Type B pancreatic cell (in vitro differentiated cells): ENCODE measurements at regions not wholly inside any gene's neighbourhood (a gene's known extent, or its start where the extent isn't known, plus 50 kb on each side); places are given as distances from the start of the nearest gene placed in this dataset.
"Not testable (repeated sequence)": the region's sequence is repeated elsewhere in the genome, so short reads cannot be mapped to it uniquely, and the experiment has no call there.

Experiments used
- DNase-seq: peaks from one replicate; pipeline ENCODE4 v3.0.0; 2021; ENCODE audit warnings: mixed read lengths; ENCODE audit not compliant: unreplicated experiment; ENCODE audit errors: extremely low spot score
- H3K27ac Mint-ChIP-seq: 2 replicates; pipeline ENCODE4 v1.8.0; 2021; ENCODE audit warnings: mild to moderate bottlenecking, mixed read lengths
- H3K27me3 Mint-ChIP-seq: 2 replicates; pipeline ENCODE4 v1.8.0; 2021; ENCODE audit warnings: mixed read lengths
- H3K36me3 Mint-ChIP-seq: 2 replicates; pipeline ENCODE4 v1.8.0; 2021; ENCODE audit warnings: mixed read lengths
- H3K4me1 Mint-ChIP-seq: one replicate; pipeline ENCODE4 v1.8.0; 2021; ENCODE audit warnings: mixed read lengths; ENCODE audit not compliant: unreplicated experiment
- H3K4me3 Mint-ChIP-seq: 2 replicates; pipeline ENCODE4 v1.8.0; 2021; ENCODE audit warnings: mild to moderate bottlenecking, mixed read lengths
- H3K9me3 Mint-ChIP-seq: 2 replicates; pipeline ENCODE4 v1.8.0; 2021; ENCODE audit warnings: mixed read lengths
- CTCF ChIP-seq: fragments of 200-600 bp; sonication (generic); conservative IDR thresholded peaks from 2 replicates; pipeline ENCODE4 v1.5.0; 2021; ENCODE audit warnings: antibody characterized with exemption, mild to moderate bottlenecking

DNA sequence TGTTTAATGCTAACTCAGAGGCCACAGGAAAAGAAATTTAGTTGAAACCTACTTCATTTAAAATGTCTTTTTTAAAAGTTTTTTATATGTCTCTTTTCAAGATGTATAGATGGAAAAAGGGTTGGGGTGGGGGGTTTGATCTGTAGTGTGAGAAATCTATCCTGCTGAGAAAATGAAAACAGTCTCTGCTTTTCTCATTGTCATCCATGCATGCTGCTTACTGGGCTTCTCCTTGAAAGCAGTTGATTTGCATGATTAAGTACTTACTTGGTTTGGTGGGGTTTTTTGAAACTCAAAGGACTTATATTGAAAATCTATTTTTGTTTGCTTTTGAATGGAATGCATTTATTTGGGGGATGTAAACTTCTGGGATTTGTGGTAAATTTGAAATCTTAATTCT is 313.6 kb upstream of the DKK2 start:
- no peaks in the 10 kb centered on the region for H3K27me3 Mint-ChIP-seq
- DNase-seq: no peak
- H3K4me1 Mint-ChIP-seq: peaks cover 5% of the 10 kb centered on the region
- peak overlapping the region; percentile 19 for H3K27ac Mint-ChIP-seq
- H3K9me3 Mint-ChIP-seq: peaks cover 12% of the 10 kb centered on the region
- no peak overlapping the region for H3K4me3 Mint-ChIP-seq
- H3K36me3 Mint-ChIP-seq: peaks cover 4% of the 10 kb centered on the region
- TF ChIP-seq CTCF: no peak

DNA sequence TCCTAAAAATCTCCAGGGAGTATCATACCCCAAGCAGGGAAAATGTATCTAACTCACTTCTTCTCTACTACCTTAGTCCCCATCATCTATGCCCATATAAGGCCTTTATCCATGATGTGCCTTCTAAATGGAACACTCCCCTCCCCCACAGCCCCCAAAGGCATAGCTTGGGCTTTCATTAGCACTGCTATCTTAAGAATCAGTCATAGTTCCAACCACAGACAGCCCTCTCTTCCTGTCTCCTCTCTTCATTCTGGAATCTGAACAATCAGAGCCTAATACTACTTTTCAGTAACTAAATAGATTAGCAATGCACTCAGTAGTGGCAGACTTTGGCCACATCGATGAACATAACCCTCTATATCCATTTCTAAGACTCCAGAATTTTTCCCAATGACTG is 313.2 kb upstream of the DKK2 start:
- peak overlapping the region; percentile 19 for H3K27ac Mint-ChIP-seq
- H3K27me3 Mint-ChIP-seq: no peaks in the 10 kb centered on the region
- H3K4me1 Mint-ChIP-seq: peaks cover 5% of the 10 kb centered on the region
- no peak overlapping the region for H3K4me3 Mint-ChIP-seq
- TF ChIP-seq CTCF: no peak
- DNase-seq: no peak
- peaks cover 12% of the 10 kb centered on the region for H3K9me3 Mint-ChIP-seq
- H3K36me3 Mint-ChIP-seq: peaks cover 4% of the 10 kb centered on the region

GRCh38 chr4:107348188-107349050 is 312.3 kb upstream of the DKK2 start:
- Mint-ChIP-seq H3K36me3 (no peaks in the 10 kb centered on the region), H3K27ac (no peak overlapping the region), H3K4me3 (no peak overlapping the region), H3K27me3 (no peaks in the 10 kb centered on the region), H3K9me3 (peaks cover 6% of the 10 kb centered on the region), H3K4me1 (peaks cover 5% of the 10 kb centered on the region)
- DNase-seq: no peak
- TF ChIP-seq CTCF: no peak

- Mint-ChIP-seq H3K9me3 (peaks cover 14% of the 10 kb centered on the region), H3K4me3 (no peak overlapping the region), H3K4me1 (no peaks in the 10 kb centered on the region), H3K36me3 (no peaks in the 10 kb centered on the region), H3K27ac (no peak overlapping the region), H3K27me3 (no peaks in the 10 kb centered on the region)
- DNase-seq: no peak
- TF ChIP-seq CTCF: no peak
Measured at GRCh38 chr4:107333518-107333917, 297.4 kb upstream of the DKK2 start.

- not testable (repeated sequence) for H3K4me1 Mint-ChIP-seq, H3K27me3 Mint-ChIP-seq, H3K27ac Mint-ChIP-seq, H3K4me3 Mint-ChIP-seq, H3K36me3 Mint-ChIP-seq, DNase-seq
- peaks cover 22% of the 10 kb centered on the region for H3K9me3 Mint-ChIP-seq
Measured at GRCh38 chr4:107332656-107333055, 296.5 kb upstream of the DKK2 start.

DNA sequence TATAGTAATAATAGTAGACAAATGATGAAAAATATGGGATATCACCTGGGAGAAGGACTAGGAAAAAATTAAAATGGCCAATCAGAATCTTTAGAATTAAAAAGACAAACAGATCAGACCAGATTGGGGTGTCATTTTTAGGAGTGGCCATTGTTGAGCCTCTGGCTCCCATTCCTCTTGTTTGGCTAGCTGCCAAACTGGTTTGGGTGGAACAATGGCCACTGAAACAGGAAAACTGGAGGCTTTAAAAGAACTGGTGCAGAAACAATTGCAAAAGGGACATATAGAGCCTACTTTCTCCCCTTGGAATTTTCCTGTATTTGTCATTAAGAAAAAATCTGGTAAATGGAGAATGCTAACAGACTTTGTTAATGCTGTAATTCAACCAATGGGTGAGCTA is 294.8 kb upstream of the DKK2 start:
- Mint-ChIP-seq H3K36me3 (peaks cover 3% of the 10 kb centered on the region), H3K27me3 (no peaks in the 10 kb centered on the region), H3K9me3 (peaks cover 22% of the 10 kb centered on the region), H3K4me1 (no peaks in the 10 kb centered on the region), H3K27ac (no peak overlapping the region), H3K4me3 (no peak overlapping the region)
- no peak for TF ChIP-seq CTCF
- DNase-seq: no peak
